Subcutaneous abdominal adipose tissue (tissue), 5 donors: ENCODE measurements at regions not wholly inside any gene's neighbourhood (a gene's known extent, or its start where the extent isn't known, plus 50 kb on each side); places are given as distances from the start of the nearest gene placed in this dataset.

Source experiments
- H3K27ac ChIP-seq: one replicate; pipeline ENCODE4 v1.7.0; 2013; ENCODE audit warnings: low read depth, mild to moderate bottlenecking, inconsistent platforms, low read length, moderate library complexity
- H3K27me3 ChIP-seq, 5 donors: one replicate each; pipeline ENCODE4 v1.7.0; 2013; ENCODE audit warnings: low read length in 5 of 5, inconsistent platforms in 1 of 5; ENCODE audit not compliant: control insufficient read depth in 5 of 5, insufficient read depth in 4 of 5
- H3K36me3 ChIP-seq, 5 donors: one replicate each; pipeline ENCODE4 v1.7.0; 2013; ENCODE audit warnings: low read length in 5 of 5; ENCODE audit not compliant: control insufficient read depth in 5 of 5, insufficient read depth in 5 of 5
- H3K4me1 ChIP-seq, 5 donors: one replicate each; pipeline ENCODE4 v1.7.0; 2013; ENCODE audit warnings: low read length in 5 of 5, mild to moderate bottlenecking in 3 of 5, moderate library complexity in 1 of 5; ENCODE audit not compliant: control insufficient read depth in 5 of 5, insufficient read depth in 5 of 5
- H3K4me3 ChIP-seq, 5 donors: one replicate each; pipeline ENCODE4 v1.7.0; 2013; ENCODE audit warnings: low read length in 5 of 5, low read depth in 1 of 5
- H3K9ac ChIP-seq, 5 donors: one replicate each; pipeline ENCODE4 v1.7.0; 2013; ENCODE audit warnings: low read length in 5 of 5, mild to moderate bottlenecking in 4 of 5, moderate library complexity in 3 of 5
- H3K9me3 ChIP-seq, 5 donors: one replicate each; pipeline ENCODE4 v1.7.0; 2013; ENCODE audit warnings: low read length in 5 of 5; ENCODE audit not compliant: control insufficient read depth in 5 of 5
- donor health status: healthy.
- donor health status: healthy.
- donor health status: healthy.
- donor health status: healthy.
- donor health status: healthy.

GRCh38 chr18:2053490-2054089 lies 517.7 kb downstream of the METTL4 start:
- Histone ChIP-seq H3K27ac (no peak overlapping the region), H3K4me3 (no peak overlapping the region), H3K9ac (no peak overlapping the region), H3K4me1 (no peaks in the 10 kb centered on the region), H3K36me3 (no peaks in the 10 kb centered on the region), H3K27me3 (no peaks in the 10 kb centered on the region), H3K9me3 (no peaks in the 10 kb centered on the region)

GRCh38 chr18:2059336-2059735 lies 512.0 kb downstream of the METTL4 start:
- Histone ChIP-seq H3K9ac (no peak overlapping the region), H3K4me1 (no peaks in the 10 kb centered on the region), H3K9me3 (peaks cover 2 to 8% (median 7%) of the 10 kb centered on the region in 5 donors), H3K36me3 (no peaks in the 10 kb centered on the region), H3K27ac (no peak overlapping the region), H3K4me3 (no peak overlapping the region), H3K27me3 (no peaks in the 10 kb centered on the region)

GRCh38 chr18:2060086-2060485 lies 511.2 kb downstream of the METTL4 start:
- no peak overlapping the region for H3K9ac ChIP-seq
- H3K36me3 ChIP-seq = no peaks in the 10 kb centered on the region
- peaks cover 2 to 8% (median 7%) of the 10 kb centered on the region in 5 donors for H3K9me3 ChIP-seq
- no peak overlapping the region for H3K4me3 ChIP-seq
- no peak overlapping the region for H3K27ac ChIP-seq
- H3K4me1 ChIP-seq = no peaks in the 10 kb centered on the region
- H3K27me3 ChIP-seq = no peaks in the 10 kb centered on the region

- H3K9me3 ChIP-seq = no peaks in the 10 kb centered on the region
- H3K27ac ChIP-seq = no peak overlapping the region
These were observed 500.7 kb downstream of the METTL4 start for GRCh38 chr18:2070631-2071030.

GRCh38 chr18:2075499-2075898 lies 495.8 kb downstream of the METTL4 start:
- H3K36me3 ChIP-seq = no peaks in the 10 kb centered on the region
- peaks cover 0 to 1% (median 0%) of the 10 kb centered on the region in 5 donors for H3K4me1 ChIP-seq
- H3K27ac ChIP-seq = no peak overlapping the region
- H3K9me3 ChIP-seq = no peaks in the 10 kb centered on the region
- no peak overlapping the region for H3K4me3 ChIP-seq
- no peaks in the 10 kb centered on the region for H3K27me3 ChIP-seq
- no peak overlapping the region for H3K9ac ChIP-seq

More at GRCh38 chr18:2070631-2071030, 500.7 kb downstream of the METTL4 start:
- Histone ChIP-seq H3K4me3 (no peak overlapping the region), H3K36me3 (no peaks in the 10 kb centered on the region), H3K9ac (no peak overlapping the region), H3K27me3 (no peaks in the 10 kb centered on the region), H3K4me1 (peaks cover 0 to 4% (median 0%) of the 10 kb centered on the region in 5 donors)

- Histone ChIP-seq H3K4me3 (no peak overlapping the region), H3K9ac (no peak overlapping the region), H3K9me3 (no peaks in the 10 kb centered on the region), H3K36me3 (no peaks in the 10 kb centered on the region), H3K4me1 (no peaks in the 10 kb centered on the region), H3K27me3 (no peaks in the 10 kb centered on the region), H3K27ac (no peak overlapping the region)
These were observed 488.6 kb downstream of the METTL4 start for GRCh38 chr18:2082676-2083075.

GRCh38 chr18:2083691-2084090 lies 487.6 kb downstream of the METTL4 start:
- H3K4me1 ChIP-seq = peaks cover 0 to 6% (median 0%) of the 10 kb centered on the region in 5 donors
- no peak overlapping the region for H3K4me3 ChIP-seq
- H3K9ac ChIP-seq = no peak overlapping the region

GRCh38 chr18:2086439-2086838 lies 484.9 kb downstream of the METTL4 start:
- Histone ChIP-seq H3K4me1 (peaks cover 0 to 6% (median 0%) of the 10 kb centered on the region in 5 donors), H3K27me3 (no peaks in the 10 kb centered on the region), H3K4me3 (no peak overlapping the region), H3K27ac (no peak overlapping the region), H3K36me3 (no peaks in the 10 kb centered on the region), H3K9ac (no peak overlapping the region), H3K9me3 (no peaks in the 10 kb centered on the region)

More at GRCh38 chr18:2083691-2084090, 487.6 kb downstream of the METTL4 start:
- no peak overlapping the region for H3K27ac ChIP-seq
- no peaks in the 10 kb centered on the region for H3K27me3 ChIP-seq
- H3K9me3 ChIP-seq = no peaks in the 10 kb centered on the region
- no peaks in the 10 kb centered on the region for H3K36me3 ChIP-seq

GRCh38 chr18:2087877-2088673 lies 483.2 kb downstream of the METTL4 start:
- Histone ChIP-seq H3K4me3 (no peak overlapping the region), H3K9ac (no peak overlapping the region), H3K9me3 (no peaks in the 10 kb centered on the region), H3K27ac (no peak overlapping the region), H3K4me1 (peaks cover 0 to 6% (median 0%) of the 10 kb centered on the region in 5 donors), H3K27me3 (no peaks in the 10 kb centered on the region), H3K36me3 (no peaks in the 10 kb centered on the region)

GRCh38 chr18:2089396-2089795 lies 481.9 kb downstream of the METTL4 start:
- Histone ChIP-seq H3K36me3 (no peaks in the 10 kb centered on the region), H3K4me1 (peaks cover 0 to 6% (median 0%) of the 10 kb centered on the region in 5 donors), H3K9me3 (no peaks in the 10 kb centered on the region), H3K9ac (no peak overlapping the region), H3K4me3 (no peak overlapping the region), H3K27ac (no peak overlapping the region), H3K27me3 (no peaks in the 10 kb centered on the region)
